ENCODE measurements at regions not wholly inside any gene's neighbourhood (a gene's known extent, or its start where the extent isn't known, plus 50 kb on each side); places are given as distances from the start of the nearest gene placed in this dataset.
"Not testable (repeated sequence)": the region's sequence is repeated elsewhere in the genome, so short reads cannot be mapped to it uniquely, and the experiment has no call there.

DNA sequence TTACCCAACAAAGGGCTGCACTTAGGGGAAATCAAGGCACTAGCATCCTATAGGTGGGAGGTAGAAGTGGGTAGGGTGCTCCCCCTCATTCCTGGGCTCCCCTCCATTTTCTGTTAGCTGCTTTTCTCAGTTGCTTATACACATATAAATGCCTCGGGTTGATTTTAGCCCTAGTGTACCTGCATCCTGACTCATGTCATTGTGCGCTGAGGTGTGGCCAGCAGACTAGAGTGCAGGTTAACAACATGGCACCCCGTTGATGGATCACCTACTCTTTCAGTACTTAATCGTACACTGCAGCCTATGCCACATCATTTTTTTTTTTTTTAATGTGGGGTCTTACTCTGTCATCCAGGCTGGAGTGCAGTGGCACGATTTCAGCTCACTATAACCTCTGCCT is 144.0 kb upstream of the ITGB1 start:
- DNase-seq (ENCODE audit: low read depth in 2 of 2, low spot score in 1 of 2), result no peak

DNA sequence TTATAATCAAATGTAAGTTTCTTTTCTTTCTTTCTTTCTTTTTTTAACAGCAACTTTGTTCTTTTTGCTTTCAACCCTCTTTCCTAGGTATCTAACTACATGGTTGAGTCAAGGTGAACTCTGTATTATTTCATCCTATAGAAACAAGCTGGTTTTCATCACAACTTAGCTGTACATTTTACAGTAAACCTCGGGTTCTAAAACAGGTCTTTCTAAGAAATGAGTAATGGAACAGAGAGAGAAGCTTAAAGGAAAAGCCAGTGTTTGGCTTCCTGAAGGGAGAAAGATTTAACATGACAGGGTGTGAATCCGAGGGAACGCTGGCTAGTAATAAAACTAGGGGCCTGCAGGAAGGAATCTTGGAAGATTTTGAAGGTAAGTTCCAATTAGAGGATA is 143.4 kb upstream of the ITGB1 start:
- DNase-seq (ENCODE audit: low read depth in 2 of 2, low spot score in 1 of 2), result no peak

DNA sequence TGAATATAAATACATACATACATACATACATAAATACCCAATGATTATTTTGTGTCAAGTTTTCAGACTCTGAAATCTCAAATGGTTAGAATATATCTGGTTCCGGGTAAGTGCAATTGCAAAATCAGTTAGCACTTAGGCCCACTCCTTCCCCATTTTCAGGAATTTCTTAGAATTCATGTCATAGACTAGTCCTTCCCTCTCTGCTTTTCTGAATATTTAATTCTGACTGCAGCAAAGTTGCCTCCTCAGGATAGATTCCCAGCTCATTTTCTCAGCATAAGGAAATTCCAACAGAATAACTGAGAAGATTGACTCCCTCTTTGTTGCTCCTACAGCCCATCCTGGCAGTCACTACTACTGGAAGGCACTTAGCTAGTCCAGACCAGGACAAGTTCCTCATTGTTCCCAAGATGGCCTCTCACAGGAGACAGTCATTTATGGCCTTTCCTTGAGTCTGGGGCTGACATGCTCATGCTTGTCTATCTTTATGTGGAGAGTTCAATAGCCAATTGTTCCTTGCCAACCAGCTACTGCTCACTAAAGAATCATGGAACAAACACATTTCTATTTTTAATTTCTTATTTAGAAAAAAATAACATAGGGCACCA is 142.9 kb upstream of the ITGB1 start:
- no peak for DNase-seq (ENCODE audit: low read depth in 2 of 2, low spot score in 1 of 2)

DNA sequence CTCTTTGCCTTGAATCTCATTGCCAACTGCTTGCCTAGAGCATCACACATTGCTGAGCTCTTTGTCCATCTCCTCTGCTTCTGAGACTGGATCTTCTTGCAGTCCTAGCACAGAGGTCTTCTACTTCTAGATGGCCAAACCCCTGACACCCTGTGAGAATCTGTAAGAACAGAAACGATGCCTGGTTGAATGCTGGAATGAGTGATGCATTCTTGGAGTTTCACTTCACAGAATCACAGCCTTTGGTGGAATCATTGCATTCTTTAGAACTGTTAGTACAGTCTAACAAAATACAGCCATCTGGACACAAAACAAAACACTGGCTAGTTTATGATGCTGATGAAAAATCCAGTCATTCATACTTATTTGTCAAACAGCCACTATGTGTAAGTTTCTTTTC is 141.7 kb upstream of the ITGB1 start:
- no peak for DNase-seq (ENCODE audit: low read depth in 2 of 2, low spot score in 1 of 2)

DNA sequence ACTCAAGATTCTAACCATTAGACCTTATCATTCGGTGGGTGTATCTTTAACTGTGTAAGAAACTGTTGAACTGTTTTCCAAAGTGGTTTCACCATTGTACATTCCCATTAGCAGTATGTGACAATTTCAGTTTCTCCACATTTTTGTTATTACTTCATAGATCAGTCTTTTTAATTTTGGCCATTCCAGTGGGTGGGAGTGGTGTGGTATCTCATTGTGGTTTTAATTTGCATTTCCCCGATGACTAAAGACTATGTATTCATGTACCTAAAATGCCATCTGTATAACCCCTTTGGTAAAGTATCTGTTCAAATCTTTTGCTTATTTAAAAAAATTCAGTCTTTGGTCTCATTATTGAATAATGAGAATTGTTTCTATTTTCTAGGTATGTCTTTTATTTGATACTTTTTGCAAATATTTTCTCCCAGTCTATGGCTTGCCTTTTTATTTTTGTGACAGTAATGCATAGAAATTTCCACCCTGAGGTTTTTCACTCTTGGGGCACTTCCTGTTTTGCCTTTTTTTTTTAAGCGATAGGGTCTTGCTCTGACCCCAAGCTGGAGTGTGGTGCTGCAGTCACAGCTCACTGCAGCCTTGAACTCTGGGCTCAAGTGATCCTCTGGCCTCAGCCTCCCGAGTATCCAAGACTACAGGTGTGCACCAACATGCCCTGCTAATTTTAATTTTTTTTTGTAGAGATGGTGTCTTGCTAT is 141.1 kb upstream of the ITGB1 start:
- no peak for DNase-seq (ENCODE audit: low read depth in 2 of 2, low spot score in 1 of 2)

DNA sequence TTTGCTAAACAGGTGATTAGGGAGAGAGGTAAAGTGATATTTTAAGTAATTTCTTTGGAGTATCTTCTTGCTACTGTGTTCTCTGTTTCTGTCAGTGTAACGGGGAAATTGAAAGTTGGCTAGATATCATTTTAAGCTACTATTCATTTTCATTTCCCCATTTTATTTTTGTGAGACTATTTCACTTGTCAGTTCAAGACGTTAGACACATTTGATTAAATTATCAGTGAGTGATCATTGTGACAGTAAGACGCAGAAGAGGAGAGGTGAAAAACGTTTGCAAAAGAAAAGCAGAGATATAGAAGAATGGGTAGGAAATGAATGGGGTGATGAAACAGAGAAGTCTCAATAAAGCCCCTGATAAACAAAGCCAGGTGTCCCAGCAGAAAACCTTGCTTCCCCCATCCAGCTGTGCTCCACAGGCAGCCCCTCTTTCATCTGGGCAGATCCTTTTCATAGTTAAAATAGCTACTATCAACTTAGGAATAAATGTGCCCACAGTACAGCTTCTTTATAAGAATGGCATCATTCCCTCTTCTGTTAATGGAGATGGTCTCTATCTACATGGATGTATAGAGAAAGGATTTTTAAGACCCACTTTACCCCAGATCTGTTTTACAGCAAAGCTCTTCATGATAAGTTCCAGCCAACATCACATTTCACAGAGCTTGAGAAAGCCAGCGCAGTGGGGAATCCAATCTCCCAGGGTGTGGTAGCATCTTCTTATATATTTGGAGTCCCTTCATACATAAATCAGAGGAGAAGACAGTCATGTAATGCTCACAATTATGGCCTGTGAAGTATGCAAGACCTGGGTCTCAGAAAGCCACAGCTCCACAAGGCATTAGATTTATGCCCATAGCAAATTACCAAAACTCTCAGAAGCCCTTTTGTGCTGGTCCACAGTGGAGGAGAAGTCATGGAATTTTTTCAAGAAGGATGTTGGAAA is 138.1 kb upstream of the ITGB1 start:
- no peak for DNase-seq (ENCODE audit: low read depth in 2 of 2, low spot score in 1 of 2)

DNA sequence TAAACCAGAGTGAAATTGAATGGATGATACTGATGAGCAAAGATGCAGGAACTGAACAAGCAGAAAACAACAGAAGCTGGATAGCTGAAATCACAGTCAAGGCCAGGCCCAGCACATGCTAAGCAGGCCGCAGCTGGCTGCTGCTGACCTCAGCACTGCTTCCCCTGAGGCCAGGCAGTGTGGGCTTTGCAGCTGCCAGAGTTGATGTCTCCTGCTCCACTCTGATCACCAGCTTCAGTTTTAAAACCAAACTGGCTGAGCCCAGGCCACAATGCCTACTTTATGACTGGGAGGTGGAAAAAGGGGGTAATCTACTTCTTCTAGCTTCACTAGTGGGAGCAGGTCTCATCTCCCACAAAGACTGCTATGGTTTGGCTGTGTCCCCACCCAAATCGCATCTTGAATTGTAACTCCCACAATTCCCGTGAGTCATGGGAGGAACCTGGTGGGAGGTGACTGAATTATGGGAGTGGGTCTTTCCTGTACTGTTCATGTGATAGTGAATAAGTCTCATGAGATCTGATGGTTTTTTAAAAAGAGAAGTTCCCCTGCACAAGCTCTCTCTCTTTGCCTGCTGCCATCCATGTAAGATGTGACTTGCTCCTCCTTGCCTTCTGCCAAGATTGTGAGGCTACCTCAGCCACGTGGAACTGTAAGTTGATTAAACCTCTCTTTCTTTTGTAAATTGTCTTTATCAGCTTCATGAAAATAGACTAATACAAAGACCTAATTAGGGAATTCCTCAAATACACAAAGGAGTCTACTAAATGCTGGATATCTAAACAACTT is 136.4 kb upstream of the ITGB1 start:
- no peak for DNase-seq (ENCODE audit: low read depth in 2 of 2, low spot score in 1 of 2)

DNA sequence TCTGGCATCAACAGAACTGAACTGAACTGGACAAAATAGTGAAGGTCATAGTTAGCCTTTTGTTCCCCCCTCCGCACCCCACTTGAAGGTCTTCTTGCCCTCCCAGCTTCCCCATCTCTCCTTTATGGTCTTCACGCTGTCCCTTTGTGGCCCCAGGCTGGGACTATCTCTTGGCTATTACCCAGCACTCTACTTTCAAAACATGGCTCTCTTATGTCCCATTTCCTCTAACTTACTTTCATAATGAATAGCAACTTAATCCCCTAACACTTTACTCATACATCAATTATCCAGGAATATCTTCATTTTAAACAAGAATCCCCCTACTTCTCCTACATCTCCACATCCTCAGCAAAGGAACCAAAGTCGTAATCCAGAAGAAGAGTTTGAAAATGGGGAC is 135.3 kb upstream of the ITGB1 start:
- DNase-seq (ENCODE audit: low read depth in 2 of 2, low spot score in 1 of 2), result no peak

DNA sequence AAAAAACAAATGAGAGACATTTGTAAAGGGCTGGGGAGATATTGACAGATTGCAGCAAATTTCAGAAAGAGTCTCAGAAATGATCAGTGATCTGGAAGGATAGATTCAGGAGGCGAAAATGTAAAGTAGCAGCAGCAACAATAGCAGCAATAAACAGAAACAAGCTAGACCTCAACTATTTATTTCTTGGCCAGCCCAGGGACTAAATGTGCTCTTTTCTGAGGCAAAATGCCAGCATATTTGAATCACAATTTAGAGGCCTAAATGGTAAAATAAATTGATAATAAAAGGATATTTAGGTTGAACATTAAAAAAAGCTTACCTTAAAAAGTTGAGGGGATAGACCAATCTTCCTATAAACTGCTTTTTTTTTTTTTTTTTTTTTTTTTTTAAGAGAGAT is 134.6 kb upstream of the ITGB1 start:
- no peak for DNase-seq (ENCODE audit: low read depth in 2 of 2, low spot score in 1 of 2)

DNA sequence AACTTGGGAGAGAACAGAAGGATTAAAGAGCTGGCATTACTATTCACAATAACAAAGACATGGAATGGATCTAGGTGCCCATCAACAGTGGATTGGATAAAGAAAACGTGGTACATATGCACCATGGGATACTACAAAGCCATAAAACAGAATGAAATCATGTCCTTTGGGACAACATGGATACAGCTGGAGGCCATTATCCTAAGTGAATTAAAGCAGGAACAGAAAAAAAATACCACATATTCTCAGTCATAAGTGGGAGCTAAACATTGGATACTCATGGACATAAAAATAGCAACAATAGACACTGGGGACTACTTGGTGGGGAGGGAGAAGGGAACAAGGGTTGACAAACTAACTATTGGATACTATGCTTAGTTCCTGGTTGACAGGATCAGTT is 133.2 kb upstream of the ITGB1 start:
- no peak for DNase-seq (ENCODE audit: low read depth in 2 of 2, low spot score in 1 of 2)

DNA sequence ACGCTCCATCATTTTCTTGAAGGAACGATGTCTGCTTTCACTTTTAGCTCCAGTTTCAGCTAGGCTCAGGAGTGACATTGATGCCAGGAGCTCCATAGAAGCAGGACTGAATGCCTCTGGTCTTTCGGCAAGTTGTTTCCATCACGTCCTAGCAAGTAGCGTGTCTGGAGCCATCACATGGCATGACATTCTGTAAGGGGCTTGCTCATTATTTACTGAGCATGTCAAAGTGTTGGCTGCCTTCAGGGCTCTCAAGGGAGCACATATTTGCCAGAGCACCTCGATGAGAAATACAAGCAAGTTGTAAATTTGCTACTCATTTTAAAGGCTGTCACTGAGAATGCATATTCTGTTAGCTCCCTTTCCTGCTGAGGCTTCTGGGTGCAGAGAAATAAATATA is 131.0 kb upstream of the ITGB1 start:
- no peak for DNase-seq (ENCODE audit: low read depth in 2 of 2, low spot score in 1 of 2)

DNA sequence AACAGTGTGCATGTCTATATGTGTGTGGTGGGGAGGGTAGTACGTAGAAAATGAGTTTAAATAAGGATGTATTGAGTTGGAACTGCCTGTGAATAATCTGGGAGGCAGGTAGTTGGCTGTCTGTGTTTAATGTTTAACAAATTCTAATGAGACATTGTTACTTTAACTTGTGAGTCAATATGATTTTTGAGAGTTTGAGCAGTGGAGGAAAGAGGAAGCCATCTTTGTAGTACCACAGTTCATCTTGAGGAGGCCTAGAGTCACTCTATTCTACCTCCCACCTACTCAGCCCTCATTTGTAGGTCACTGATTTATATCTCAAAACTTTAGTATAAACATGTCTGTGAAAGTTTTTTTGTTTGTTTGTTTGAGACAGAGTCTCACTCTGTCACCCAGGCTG is 129.9 kb upstream of the ITGB1 start:
- no peak for DNase-seq (ENCODE audit: low read depth in 2 of 2, low spot score in 1 of 2)

DNA sequence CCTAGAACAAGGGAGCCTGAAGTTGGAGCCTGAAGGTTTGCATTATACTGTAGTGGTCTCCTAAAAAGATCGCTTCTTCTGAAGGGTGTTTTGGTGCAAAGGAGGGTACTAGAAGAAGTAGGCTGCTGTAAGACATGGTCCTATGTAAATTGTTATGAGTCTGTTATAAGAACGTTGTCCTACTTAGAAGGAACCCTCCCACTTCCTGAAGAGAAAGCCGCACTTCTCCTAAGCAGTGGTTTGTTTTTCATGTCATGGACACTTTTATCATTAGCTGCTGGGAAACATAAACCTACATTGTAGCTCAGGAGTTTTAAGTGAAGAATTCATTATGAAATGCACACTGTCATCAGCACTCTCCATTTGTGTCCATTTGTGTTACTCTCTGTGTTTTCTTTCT is 129.1 kb upstream of the ITGB1 start:
- no peak for DNase-seq (ENCODE audit: low read depth in 2 of 2, low spot score in 1 of 2)

DNA sequence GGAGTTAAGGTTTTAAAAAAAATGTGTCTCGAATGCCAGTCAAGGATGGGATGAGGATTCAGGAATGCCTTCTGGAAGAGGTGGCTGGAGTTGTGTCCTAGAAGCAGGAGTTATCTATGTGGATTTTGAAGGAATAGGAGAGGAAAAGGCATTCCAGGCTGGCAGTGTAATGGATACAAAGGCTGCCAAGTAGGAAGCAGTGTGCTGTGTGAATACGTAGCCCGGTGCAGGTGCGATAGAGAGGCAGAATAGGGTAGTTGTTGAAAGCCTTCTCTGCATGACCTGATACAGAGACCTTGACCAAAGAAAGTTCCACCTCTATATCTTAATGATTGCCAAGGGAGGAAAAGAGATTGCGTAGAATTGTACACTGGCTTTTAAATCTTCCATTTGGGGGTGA is 128.1 kb upstream of the ITGB1 start:
- DNase-seq (ENCODE audit: low read depth in 2 of 2, low spot score in 1 of 2), result no peak

DNA sequence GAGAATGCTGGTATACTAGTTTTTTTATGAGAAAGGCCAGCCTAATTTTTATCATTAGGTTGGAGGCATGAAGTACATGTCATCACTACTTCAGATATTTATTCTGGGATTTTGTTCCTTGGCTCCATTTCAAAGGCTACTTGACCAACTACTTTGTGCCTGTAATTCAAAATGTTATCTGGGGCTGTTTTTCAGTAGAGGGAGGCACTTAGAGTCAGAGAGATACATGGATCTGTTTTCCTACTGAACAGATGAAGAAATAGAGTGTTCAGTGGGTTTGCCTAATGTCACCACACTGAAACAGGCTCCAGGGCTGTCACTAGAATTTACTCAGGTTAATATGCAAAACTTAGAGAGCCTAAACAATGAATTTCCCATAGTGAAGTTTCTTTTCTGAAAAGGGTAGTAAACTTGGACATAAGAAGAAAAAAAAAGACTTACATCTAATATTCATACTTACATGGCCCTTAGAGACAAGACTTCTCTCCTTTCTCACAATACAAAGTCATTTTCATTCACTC is 127.3 kb upstream of the ITGB1 start:
- DNase-seq (ENCODE audit: low read depth in 2 of 2, low spot score in 1 of 2), result no peak

DNA sequence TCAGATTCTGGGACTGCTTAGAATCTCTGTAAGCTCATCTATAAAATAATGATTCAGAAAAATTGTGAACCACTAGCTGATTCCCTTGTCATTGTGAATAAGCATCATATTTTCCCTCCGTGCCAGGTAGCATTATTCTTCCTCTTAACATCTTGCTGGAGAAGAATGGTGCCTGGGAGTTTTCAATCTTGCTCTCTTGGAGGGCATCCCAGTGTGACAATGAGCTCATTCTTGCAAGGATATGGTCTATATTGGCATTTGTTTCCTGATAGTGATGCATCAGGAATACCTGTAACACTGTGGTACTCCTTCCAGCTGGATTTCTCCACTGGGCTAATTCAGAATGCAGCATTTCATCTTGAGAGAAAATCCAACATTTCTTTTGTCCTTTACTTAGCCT is 126.4 kb upstream of the ITGB1 start:
- DNase-seq (ENCODE audit: low read depth in 2 of 2, low spot score in 1 of 2), result no peak

DNA sequence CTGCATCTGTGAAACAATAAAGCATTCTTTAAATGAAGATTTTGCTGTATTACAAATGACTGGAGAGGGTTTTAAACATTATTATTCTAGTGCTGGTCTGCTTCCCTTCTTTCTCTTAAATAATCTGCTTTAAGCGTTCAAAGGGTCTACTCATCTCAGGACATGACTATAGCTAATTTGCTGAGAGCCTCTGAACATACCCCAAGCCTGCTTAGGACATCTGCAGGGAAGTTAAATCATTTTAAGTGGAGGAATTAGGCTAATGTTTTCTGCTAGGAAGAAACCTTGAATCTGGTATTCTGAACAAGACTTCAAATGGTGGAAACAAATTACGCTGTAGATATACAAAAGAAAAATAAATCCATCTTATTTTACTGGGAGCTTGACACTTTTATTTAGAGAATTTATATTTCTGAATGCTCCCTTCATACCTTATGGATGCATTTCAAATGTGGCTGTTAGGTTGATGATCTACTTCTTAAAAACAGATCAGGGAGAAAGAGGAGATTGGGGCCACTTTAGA is 124.4 kb upstream of the ITGB1 start:
- no peak for DNase-seq (ENCODE audit: low read depth in 2 of 2, low spot score in 1 of 2)

DNA sequence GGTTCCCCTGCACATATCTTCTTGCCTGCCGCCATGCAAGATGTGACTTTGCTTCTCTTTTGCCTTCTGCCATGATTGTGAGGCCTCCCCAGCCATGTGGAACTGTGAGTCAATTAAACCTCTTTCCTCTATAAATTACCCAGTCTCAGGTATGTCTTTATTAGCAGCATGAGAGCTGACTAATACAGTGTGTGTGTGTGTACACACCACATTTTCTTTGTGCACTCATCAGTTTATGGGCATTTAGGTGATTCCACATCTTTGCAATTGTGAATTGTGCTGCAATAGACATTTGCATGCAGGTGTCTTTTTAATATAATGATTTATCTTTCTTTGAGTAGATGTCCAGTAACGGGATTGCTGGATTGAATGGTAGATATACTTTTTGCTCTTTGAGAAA is 122.4 kb upstream of the ITGB1 start:
- DNase-seq (ENCODE audit: low read depth in 2 of 2, low spot score in 1 of 2), result not testable (repeated sequence)

DNA sequence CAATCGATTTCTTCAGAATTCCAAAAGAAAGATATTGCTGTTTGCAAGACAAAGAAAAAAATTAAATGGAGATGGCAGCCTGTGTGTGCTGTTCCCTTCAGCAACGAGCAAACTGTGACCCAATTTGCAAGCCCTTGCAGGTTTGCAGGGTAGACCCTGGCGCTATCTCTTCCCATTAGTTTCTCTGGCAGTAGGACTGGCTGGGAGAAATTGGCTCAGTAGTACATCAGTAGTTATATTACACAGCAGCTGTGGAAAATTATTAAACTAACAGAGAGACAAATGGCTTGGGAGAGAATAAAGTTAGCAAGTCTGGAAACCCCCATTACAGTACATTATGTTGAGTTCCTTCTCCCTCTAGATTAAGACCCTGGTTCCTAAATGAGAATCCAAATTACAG is 116.4 kb upstream of the ITGB1 start:
- no peak for DNase-seq (ENCODE audit: low read depth in 2 of 2, low spot score in 1 of 2)

DNA sequence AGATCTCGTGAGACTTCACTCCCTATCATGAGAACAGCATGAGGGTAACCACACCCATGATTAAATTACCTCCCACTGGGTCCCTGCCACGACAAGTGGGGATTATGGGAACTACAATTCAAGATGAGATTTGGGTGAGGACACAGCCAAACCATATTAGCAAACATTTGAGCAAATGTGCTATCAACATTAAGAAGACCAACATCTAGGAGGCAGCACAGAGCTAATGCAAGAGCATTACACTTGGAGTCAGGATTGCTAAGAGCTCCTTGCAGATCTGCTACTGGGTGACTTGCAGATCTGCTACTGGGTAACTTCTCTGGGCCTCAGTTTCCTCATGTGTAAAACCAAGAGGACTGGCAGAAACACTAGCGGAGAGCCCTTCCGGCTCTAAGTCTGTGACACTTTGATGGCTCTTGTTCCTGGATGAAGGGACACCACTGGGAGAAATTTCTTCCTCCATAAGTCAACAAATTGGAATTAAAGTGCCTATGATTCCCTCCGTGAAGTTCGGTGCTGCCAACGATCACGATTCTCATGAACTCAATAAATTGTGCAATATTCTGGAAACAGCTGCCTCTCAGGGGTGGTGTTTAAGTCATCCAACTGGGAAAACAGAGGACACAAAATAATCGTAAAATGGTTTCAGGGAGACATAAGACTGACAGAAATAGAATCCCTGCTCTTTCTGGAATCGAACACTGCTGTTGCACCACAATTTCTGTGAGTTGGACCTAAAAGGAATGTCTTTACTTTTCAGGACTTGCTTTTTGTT is 115.8 kb upstream of the ITGB1 start:
- DNase-seq (ENCODE audit: low read depth in 2 of 2, low spot score in 1 of 2), result no peak
